WTC11 (cell line): ENCODE measurements at regions not wholly inside any gene's neighbourhood (a gene's known extent, or its start where the extent isn't known, plus 50 kb on each side); places are given as distances from the start of the nearest gene placed in this dataset.

Experiments
- ATAC-seq: fragments of 200-7000 bp; cut with Tn5 transposase; 2 replicates; pipeline ENCODE4 v1.10.0; 2021; ENCODE audit warnings: mild to moderate bottlenecking, moderate library complexity
- CTCF ChIA-PET: fragments of 300-600 bp; sonication (Branson Sonifier 250); formaldehyde crosslinking; loops from one replicate; lab custom pipeline; 2021; ENCODE audit warnings: antibody characterized with exemption; lab: Charles Lee
- POLR2A ChIA-PET: fragments of 350-600 bp; sonication (Branson Sonifier 250); formaldehyde crosslinking; loops from one replicate; lab custom pipeline; 2021; ENCODE audit warnings: antibody characterized with exemption; lab: Charles Lee
- DNase-seq: peaks from one replicate; pipeline ENCODE4 v3.0.0; 2021; ENCODE audit warnings: low spot score
- H3K27ac Mint-ChIP-seq: 2 replicates; pipeline ENCODE4 v1.8.0; 2021; ENCODE audit warnings: mixed read lengths
- H3K27me3 Mint-ChIP-seq: 2 replicates; pipeline ENCODE4 v1.8.0; 2021; ENCODE audit warnings: low read depth, mild to moderate bottlenecking, moderate library complexity, mixed read lengths
- H3K36me3 Mint-ChIP-seq: 2 replicates; pipeline ENCODE4 v1.8.0; 2021; ENCODE audit warnings: mixed read lengths
- H3K4me1 Mint-ChIP-seq: 2 replicates; pipeline ENCODE4 v1.8.0; 2022; ENCODE audit warnings: mixed read lengths
- H3K4me3 Mint-ChIP-seq: 2 replicates; pipeline ENCODE4 v1.8.0; 2021; ENCODE audit warnings: mild to moderate bottlenecking, moderate library complexity, mixed read lengths
- H3K9me3 Mint-ChIP-seq: 2 replicates; pipeline ENCODE4 v1.8.0; 2021; ENCODE audit warnings: mixed read lengths
- ATF1 ChIP-seq: sonication (generic); formaldehyde crosslinking; IDR thresholded peaks from 2 replicates; pipeline ENCODE4 v1.8.1; 2023; ENCODE audit warnings: mild to moderate bottlenecking, moderate library complexity, missing genetic modification reagents
- CREB1 ChIP-seq: sonication (generic); formaldehyde crosslinking; IDR thresholded peaks from 2 replicates; pipeline ENCODE4 v1.8.0; 2023; ENCODE audit warnings: mild to moderate bottlenecking, missing genetic modification reagents
- ESRRA ChIP-seq: sonication (generic); formaldehyde crosslinking; IDR thresholded peaks from 2 replicates; pipeline ENCODE4 v1.8.1; 2022; ENCODE audit warnings: mild to moderate bottlenecking, missing genetic modification reagents, borderline replicate concordance
- FOXJ3 ChIP-seq: sonication (generic); formaldehyde crosslinking; IDR thresholded peaks from 2 replicates; pipeline ENCODE4 v1.9.0; 2021; ENCODE audit warnings: missing genetic modification reagents, mild to moderate bottlenecking, borderline replicate concordance
- GTF2I ChIP-seq: fragments of 250-450 bp; sonication (Bioruptor Pico); conservative IDR thresholded peaks from 2 replicates; pipeline ENCODE4 v1.4.0; 2021; ENCODE audit warnings: mild to moderate bottlenecking
- KAT7 ChIP-seq: sonication (generic); formaldehyde crosslinking; IDR thresholded peaks from 2 replicates; pipeline ENCODE4 v1.8.1; 2023; ENCODE audit warnings: missing genetic modification reagents, mild to moderate bottlenecking, borderline replicate concordance
- NR1H2 ChIP-seq: sonication (generic); formaldehyde crosslinking; IDR thresholded peaks from 2 replicates; pipeline ENCODE4 v1.9.0; 2021; ENCODE audit warnings: mild to moderate bottlenecking, moderate library complexity, missing genetic modification reagents
- NR2C2 ChIP-seq: sonication (generic); formaldehyde crosslinking; IDR thresholded peaks from 2 replicates; pipeline ENCODE4 v1.8.0; 2022; ENCODE audit warnings: mild to moderate bottlenecking, missing genetic modification reagents
- PRRX2 ChIP-seq: fragments of 250-450 bp; sonication (Bioruptor Pico); IDR thresholded peaks from 2 replicates; pipeline ENCODE4 v1.8.0; 2021; ENCODE audit warnings: mild to moderate bottlenecking
- RELA ChIP-seq: sonication (generic); formaldehyde crosslinking; IDR thresholded peaks from 2 replicates; pipeline ENCODE4 v1.8.1; 2022; ENCODE audit warnings: missing genetic modification reagents, mild to moderate bottlenecking, borderline replicate concordance
- TCF7 ChIP-seq: sonication (generic); formaldehyde crosslinking; IDR thresholded peaks from 2 replicates; pipeline ENCODE4 v1.8.0; 2022; ENCODE audit warnings: mild to moderate bottlenecking, low read depth, missing genetic modification reagents, moderate library complexity
- ZNF263 ChIP-seq: sonication (generic); formaldehyde crosslinking; IDR thresholded peaks from 2 replicates; pipeline ENCODE4 v1.8.1; 2022; ENCODE audit warnings: low read depth, mild to moderate bottlenecking, moderate library complexity, missing genetic modification reagents
- TF ChIP-seq, protein P1 (sequence below): fragments of 250-450 bp; sonication (Bioruptor Pico); IDR thresholded peaks from 2 replicates; pipeline ENCODE4 v1.9.0; 2021; ENCODE audit warnings: mild to moderate bottlenecking, borderline replicate concordance
- TF ChIP-seq, protein P2 (sequence below): sonication (generic); formaldehyde crosslinking; IDR thresholded peaks from 2 replicates; pipeline ENCODE4 v1.8.1; 2022; ENCODE audit warnings: low read depth, mild to moderate bottlenecking, moderate library complexity, missing genetic modification reagents, borderline replicate concordance
- TF ChIP-seq, protein P3 (sequence below): fragments of 250-450 bp; sonication (Bioruptor Pico); conservative IDR thresholded peaks from 2 replicates; pipeline ENCODE4 v1.9.0; 2021; ENCODE audit warnings: mild to moderate bottlenecking
- TF ChIP-seq, protein P4 (sequence below): fragments of 250-450 bp; sonication (Bioruptor Pico); IDR thresholded peaks from 2 replicates; pipeline ENCODE4 v1.8.0; 2021; ENCODE audit warnings: mild to moderate bottlenecking
- TF ChIP-seq, protein P5 (sequence below): sonication (generic); formaldehyde crosslinking; conservative IDR thresholded peaks from 2 replicates; pipeline ENCODE4 v1.8.1; 2023; ENCODE audit warnings: mild to moderate bottlenecking, low read depth, missing genetic modification reagents, moderate library complexity
- TF ChIP-seq, protein P6 (sequence below): sonication (generic); formaldehyde crosslinking; IDR thresholded peaks from 2 replicates; pipeline ENCODE4 v1.8.0; 2022; ENCODE audit warnings: mild to moderate bottlenecking, missing genetic modification reagents
- TF ChIP-seq, protein P7 (sequence below): sonication (generic); formaldehyde crosslinking; conservative IDR thresholded peaks from 2 replicates; pipeline ENCODE4 v1.8.1; 2022; ENCODE audit warnings: mild to moderate bottlenecking, missing genetic modification reagents

DNA sequence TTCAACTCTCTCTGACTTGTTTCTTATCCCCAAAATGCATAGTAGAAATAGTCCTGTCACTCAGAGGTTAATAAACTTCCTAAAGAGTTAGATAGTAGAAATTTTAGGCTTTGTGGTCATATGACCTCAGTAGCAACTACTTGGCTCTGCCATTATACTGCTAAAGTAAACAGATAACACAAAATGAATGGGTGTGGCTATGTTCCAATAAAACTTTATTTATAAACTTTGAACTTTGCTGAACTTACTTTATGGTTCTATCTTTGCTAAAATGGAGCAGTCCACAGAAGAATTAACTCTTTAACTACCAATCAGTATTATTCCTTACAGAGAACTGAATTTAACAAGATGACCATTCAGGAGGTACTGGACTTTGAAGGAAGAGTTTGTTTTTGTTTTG is 393.6 kb upstream of the CDIN1 start (continued):
- TF ChIP-seq, protein P1, sequence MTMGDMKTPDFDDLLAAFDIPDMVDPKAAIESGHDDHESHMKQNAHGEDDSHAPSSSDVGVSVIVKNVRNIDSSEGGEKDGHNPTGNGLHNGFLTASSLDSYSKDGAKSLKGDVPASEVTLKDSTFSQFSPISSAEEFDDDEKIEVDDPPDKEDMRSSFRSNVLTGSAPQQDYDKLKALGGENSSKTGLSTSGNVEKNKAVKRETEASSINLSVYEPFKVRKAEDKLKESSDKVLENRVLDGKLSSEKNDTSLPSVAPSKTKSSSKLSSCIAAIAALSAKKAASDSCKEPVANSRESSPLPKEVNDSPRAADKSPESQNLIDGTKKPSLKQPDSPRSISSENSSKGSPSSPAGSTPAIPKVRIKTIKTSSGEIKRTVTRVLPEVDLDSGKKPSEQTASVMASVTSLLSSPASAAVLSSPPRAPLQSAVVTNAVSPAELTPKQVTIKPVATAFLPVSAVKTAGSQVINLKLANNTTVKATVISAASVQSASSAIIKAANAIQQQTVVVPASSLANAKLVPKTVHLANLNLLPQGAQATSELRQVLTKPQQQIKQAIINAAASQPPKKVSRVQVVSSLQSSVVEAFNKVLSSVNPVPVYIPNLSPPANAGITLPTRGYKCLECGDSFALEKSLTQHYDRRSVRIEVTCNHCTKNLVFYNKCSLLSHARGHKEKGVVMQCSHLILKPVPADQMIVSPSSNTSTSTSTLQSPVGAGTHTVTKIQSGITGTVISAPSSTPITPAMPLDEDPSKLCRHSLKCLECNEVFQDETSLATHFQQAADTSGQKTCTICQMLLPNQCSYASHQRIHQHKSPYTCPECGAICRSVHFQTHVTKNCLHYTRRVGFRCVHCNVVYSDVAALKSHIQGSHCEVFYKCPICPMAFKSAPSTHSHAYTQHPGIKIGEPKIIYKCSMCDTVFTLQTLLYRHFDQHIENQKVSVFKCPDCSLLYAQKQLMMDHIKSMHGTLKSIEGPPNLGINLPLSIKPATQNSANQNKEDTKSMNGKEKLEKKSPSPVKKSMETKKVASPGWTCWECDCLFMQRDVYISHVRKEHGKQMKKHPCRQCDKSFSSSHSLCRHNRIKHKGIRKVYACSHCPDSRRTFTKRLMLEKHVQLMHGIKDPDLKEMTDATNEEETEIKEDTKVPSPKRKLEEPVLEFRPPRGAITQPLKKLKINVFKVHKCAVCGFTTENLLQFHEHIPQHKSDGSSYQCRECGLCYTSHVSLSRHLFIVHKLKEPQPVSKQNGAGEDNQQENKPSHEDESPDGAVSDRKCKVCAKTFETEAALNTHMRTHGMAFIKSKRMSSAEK, result no peak
- TF ChIP-seq KAT7, result no peak
- TF ChIP-seq, protein P2, sequence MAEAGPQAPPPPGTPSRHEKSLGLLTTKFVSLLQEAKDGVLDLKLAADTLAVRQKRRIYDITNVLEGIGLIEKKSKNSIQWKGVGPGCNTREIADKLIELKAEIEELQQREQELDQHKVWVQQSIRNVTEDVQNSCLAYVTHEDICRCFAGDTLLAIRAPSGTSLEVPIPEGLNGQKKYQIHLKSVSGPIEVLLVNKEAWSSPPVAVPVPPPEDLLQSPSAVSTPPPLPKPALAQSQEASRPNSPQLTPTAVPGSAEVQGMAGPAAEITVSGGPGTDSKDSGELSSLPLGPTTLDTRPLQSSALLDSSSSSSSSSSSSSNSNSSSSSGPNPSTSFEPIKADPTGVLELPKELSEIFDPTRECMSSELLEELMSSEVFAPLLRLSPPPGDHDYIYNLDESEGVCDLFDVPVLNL (CRISPR knock-in tag), result no peak
- TF ChIP-seq PRRX2, result no peak
- TF ChIP-seq, protein P3, sequence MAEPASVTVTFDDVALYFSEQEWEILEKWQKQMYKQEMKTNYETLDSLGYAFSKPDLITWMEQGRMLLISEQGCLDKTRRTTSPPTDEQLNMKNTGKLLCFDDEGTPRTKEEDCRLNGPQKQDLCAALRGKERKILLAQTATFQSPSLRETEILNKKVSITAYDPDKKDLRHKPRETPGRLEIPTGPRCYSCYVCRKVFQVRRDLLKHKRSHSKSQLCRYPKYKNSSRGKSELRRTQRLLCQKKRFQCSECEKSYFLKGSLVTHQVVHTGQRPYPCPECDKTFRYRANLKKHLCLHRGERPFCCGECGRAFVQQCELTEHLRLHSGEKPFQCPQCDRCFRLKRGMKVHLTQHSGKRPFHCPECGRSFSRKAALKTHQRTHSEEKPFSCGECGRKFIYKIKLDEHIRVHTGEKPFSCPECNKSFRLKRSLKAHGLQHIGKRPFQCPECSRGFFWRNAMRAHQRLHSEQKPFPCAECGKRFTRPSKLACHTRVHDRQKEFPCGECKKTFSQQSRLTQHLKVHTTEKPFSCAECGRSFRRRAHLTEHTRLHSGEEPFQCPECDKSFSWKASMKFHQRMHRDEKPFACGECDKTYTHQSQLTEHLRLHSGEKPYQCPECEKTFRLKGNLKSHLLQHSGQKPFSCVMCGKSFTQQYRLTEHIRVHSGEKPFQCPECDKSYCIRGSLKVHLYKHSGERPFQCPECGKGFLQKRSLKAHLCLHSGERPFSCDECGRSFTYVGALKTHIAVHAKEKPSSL (CRISPR knock-in tag), result no peak
- TF ChIP-seq, protein P4, sequence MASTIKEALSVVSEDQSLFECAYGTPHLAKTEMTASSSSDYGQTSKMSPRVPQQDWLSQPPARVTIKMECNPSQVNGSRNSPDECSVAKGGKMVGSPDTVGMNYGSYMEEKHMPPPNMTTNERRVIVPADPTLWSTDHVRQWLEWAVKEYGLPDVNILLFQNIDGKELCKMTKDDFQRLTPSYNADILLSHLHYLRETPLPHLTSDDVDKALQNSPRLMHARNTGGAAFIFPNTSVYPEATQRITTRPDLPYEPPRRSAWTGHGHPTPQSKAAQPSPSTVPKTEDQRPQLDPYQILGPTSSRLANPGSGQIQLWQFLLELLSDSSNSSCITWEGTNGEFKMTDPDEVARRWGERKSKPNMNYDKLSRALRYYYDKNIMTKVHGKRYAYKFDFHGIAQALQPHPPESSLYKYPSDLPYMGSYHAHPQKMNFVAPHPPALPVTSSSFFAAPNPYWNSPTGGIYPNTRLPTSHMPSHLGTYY (CRISPR knock-in tag), result no peak
- no peak for TF ChIP-seq NR1H2

DNA sequence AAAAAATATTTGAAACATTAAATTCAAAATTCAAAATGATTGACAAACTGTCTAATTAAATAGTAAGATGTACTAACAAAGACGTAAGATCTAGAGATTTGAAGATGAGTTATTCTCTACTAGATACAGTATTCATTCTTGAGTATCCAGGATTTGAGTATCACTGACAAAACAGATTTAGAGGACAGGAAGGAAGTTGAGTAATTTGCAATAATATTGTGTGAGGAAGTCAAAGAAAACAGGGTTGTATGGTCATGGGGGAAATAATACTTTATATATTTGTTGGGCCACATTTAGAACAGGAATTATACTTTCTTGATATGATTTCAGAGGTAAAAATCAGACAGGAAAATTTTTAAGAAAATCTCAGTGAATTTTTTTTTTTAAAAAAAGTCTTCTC is 393.1 kb upstream of the CDIN1 start:
- CTCF ChIA-PET, result no interaction called here
- H3K27ac Mint-ChIP-seq, result no peak overlapping the region
- TF ChIP-seq NR2C2 (CRISPR knock-in tag) (no peak), ATF1 (CRISPR knock-in tag) (no peak), ZNF263 (no peak), RELA (CRISPR knock-in tag) (no peak), CREB1 (CRISPR knock-in tag) (no peak), FOXJ3 (no peak), TCF7 (CRISPR knock-in tag) (no peak), PRRX2 (no peak), GTF2I (CRISPR knock-in tag) (no peak), ESRRA (no peak)
- TF ChIP-seq, protein P5, sequence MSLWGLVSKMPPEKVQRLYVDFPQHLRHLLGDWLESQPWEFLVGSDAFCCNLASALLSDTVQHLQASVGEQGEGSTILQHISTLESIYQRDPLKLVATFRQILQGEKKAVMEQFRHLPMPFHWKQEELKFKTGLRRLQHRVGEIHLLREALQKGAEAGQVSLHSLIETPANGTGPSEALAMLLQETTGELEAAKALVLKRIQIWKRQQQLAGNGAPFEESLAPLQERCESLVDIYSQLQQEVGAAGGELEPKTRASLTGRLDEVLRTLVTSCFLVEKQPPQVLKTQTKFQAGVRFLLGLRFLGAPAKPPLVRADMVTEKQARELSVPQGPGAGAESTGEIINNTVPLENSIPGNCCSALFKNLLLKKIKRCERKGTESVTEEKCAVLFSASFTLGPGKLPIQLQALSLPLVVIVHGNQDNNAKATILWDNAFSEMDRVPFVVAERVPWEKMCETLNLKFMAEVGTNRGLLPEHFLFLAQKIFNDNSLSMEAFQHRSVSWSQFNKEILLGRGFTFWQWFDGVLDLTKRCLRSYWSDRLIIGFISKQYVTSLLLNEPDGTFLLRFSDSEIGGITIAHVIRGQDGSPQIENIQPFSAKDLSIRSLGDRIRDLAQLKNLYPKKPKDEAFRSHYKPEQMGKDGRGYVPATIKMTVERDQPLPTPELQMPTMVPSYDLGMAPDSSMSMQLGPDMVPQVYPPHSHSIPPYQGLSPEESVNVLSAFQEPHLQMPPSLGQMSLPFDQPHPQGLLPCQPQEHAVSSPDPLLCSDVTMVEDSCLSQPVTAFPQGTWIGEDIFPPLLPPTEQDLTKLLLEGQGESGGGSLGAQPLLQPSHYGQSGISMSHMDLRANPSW (CRISPR knock-in tag), result no peak
- TF ChIP-seq, protein P6, sequence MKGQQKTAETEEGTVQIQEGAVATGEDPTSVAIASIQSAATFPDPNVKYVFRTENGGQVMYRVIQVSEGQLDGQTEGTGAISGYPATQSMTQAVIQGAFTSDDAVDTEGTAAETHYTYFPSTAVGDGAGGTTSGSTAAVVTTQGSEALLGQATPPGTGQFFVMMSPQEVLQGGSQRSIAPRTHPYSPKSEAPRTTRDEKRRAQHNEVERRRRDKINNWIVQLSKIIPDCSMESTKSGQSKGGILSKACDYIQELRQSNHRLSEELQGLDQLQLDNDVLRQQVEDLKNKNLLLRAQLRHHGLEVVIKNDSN (CRISPR knock-in tag), result no peak
- TF ChIP-seq, protein P7, sequence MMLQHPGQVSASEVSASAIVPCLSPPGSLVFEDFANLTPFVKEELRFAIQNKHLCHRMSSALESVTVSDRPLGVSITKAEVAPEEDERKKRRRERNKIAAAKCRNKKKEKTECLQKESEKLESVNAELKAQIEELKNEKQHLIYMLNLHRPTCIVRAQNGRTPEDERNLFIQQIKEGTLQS (CRISPR knock-in tag), result no peak
- POLR2A ChIA-PET, result no interaction called here
- peaks cover 5% of the 10 kb centered on the region for H3K36me3 Mint-ChIP-seq
- ATAC-seq (no peak), DNase-seq (no peak)
- H3K4me3 Mint-ChIP-seq, result no peak overlapping the region
- H3K4me1 Mint-ChIP-seq, result peaks cover 8% of the 10 kb centered on the region
- no peaks in the 10 kb centered on the region for H3K27me3 Mint-ChIP-seq
- peaks cover 16% of the 10 kb centered on the region for H3K9me3 Mint-ChIP-seq
